Spleen (tissue), 11 donors: ENCODE measurements at regions not wholly inside any gene's neighbourhood (a gene's known extent, or its start where the extent isn't known, plus 50 kb on each side); places are given as distances from the start of the nearest gene placed in this dataset.

Experiments
- DNase-seq: peaks from one replicate; pipeline ENCODE4 v3.0.0-alpha.2; 2020
- H3K27ac ChIP-seq, 8 donors: fragments of 200-600 bp; sonication (generic) in 7 of 8; 1 replicate in 4 of 8; 2 replicates in 4 of 8; pipeline versions ENCODE4 v1.5.0 to v1.8.0; 2016 to 2021; ENCODE audit warnings: inconsistent platforms in 4 of 8, mild to moderate bottlenecking in 4 of 8, moderate library complexity in 1 of 8
- H3K27me3 ChIP-seq, 7 donors: fragments of 200-600 bp; sonication (generic) in 6 of 7; replicated peaks in 1 of 7; 1 replicate in 4 of 7; 2 replicates in 3 of 7; pipeline versions ENCODE4 v1.5.0 to v1.8.0; 2016 to 2021; ENCODE audit warnings: inconsistent platforms in 3 of 7, mild to moderate bottlenecking in 1 of 7
- H3K36me3 ChIP-seq, 6 donors: fragments of 200-600 bp; sonication (generic) in 5 of 6; 1 replicate in 4 of 6; 2 replicates in 2 of 6; pipeline versions ENCODE4 v1.5.0 to v1.8.0; 2016 to 2021; ENCODE audit warnings: inconsistent platforms in 2 of 6
- H3K4me1 ChIP-seq, 6 donors: fragments of 200-600 bp; sonication (generic) in 5 of 6; 1 replicate in 3 of 6; 2 replicates in 3 of 6; pipeline versions ENCODE4 v1.5.0 to v1.8.0; 2016 to 2021; ENCODE audit warnings: inconsistent platforms in 3 of 6
- H3K4me3 ChIP-seq, 8 donors: fragments of 200-600 bp; sonication (generic) in 7 of 8; 1 replicate in 4 of 8; 2 replicates in 4 of 8; pipeline versions ENCODE4 v1.5.0 to v1.8.0; 2016 to 2021; ENCODE audit warnings: inconsistent platforms in 4 of 8, mild to moderate bottlenecking in 4 of 8, moderate library complexity in 2 of 8
- H3K9me3 ChIP-seq, 8 donors: fragments of 200-600 bp; sonication (generic) in 7 of 8; 1 replicate in 4 of 8; 2 replicates in 4 of 8; pipeline versions ENCODE4 v1.5.0 to v1.8.0; 2016 to 2021; ENCODE audit warnings: inconsistent platforms in 4 of 8
- POLR2A ChIP-seq, 3 donors: fragments of 450-650 bp; IDR thresholded peaks; one replicate each; pipeline ENCODE4 v1.5.1; 2017; ENCODE audit warnings: antibody characterized with exemption in 3 of 3, mild to moderate bottlenecking in 1 of 3
- POLR2AphosphoS5 ChIP-seq, 3 donors: sonication (generic); formaldehyde crosslinking; IDR thresholded peaks; one replicate each; pipeline ENCODE4 v1.5.1; 2017; ENCODE audit warnings: antibody characterized with exemption in 3 of 3
- WGBS, 5 donors: extraction: QIAGEN DNeasy Blood & Tissue Kit in 3 of 5; methylation state at CpG; one replicate each; pipeline versions ENCODE4 v1.1.5 to v1.1.7; 2013 to 2018; 5-methylcytosine and 5-hydroxymethylcytosine counted together
- intact Hi-C: fragments of 100-400 bp; cut with DNase I; formaldehyde crosslinking; loops from one replicate; pipeline ENCODE4 v1.15.0; 2023; ENCODE audit warnings: low total_unique reads
- TF ChIP-seq, protein P1 (sequence below), 11 experiments: fragments of 200-600 bp in 7 of 11; fragments of 450-650 bp in 4 of 11; sonication (generic) in 4 of 11; IDR thresholded peaks in 8 of 11; conservative IDR thresholded peaks in 3 of 11; 1 replicate in 7 of 11; 2 replicates in 4 of 11; pipeline versions ENCODE4 v1.4.0 to v1.8.0; 2016 to 2021; ENCODE audit warnings: antibody characterized with exemption in 11 of 11, inconsistent platforms in 4 of 11, mild to moderate bottlenecking in 1 of 11
- donor health status: healthy with polysubstance abuse.
- donor health status: DM: no; HTN: no; CAD: no; lungs with moderate emphysema.
- donor health status: DM: no; HTN: no; CAD: no.
- donor health status: Bipolar disorder and iron deficiency.
- donor health status: healthy.
- donor health status: DM: no; HTN: no; CAD: no.
- donor health status: DM: yes; HTN: yes; CAD: no.

DNA sequence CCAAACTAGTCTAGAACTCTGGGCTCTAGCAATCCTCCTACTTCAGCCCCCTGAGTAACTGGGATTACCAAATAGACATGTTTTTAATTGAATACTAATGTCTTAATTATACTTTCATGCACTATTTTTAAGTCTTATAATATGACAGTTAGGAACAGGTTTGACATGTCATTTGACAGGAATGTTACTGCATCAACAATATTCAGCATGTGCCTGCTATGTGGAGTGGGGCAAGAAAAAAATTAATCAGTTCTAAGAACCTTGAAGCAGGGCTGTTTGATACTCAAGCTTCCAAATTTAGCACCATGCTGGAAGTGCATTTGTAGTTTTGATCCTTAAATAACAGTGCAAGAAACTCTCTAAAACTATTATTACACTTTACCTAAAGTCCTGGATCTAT is 265.3 kb downstream of the MZT1 start:
- DNase-seq: no peak
- Histone ChIP-seq H3K4me3 (no peak overlapping the region), H3K27me3 (no peaks in the 10 kb centered on the region), H3K27ac (no peak overlapping the region), H3K9me3 (no peaks in the 10 kb centered on the region), H3K36me3 (no peaks in the 10 kb centered on the region), H3K4me1 (no peaks in the 10 kb centered on the region)
- TF ChIP-seq POLR2A (IDR thresholded peaks at IDR 0.05) (no peak), POLR2AphosphoS5 (IDR thresholded peaks at IDR 0.05) (no peak)
- TF ChIP-seq, protein P1, sequence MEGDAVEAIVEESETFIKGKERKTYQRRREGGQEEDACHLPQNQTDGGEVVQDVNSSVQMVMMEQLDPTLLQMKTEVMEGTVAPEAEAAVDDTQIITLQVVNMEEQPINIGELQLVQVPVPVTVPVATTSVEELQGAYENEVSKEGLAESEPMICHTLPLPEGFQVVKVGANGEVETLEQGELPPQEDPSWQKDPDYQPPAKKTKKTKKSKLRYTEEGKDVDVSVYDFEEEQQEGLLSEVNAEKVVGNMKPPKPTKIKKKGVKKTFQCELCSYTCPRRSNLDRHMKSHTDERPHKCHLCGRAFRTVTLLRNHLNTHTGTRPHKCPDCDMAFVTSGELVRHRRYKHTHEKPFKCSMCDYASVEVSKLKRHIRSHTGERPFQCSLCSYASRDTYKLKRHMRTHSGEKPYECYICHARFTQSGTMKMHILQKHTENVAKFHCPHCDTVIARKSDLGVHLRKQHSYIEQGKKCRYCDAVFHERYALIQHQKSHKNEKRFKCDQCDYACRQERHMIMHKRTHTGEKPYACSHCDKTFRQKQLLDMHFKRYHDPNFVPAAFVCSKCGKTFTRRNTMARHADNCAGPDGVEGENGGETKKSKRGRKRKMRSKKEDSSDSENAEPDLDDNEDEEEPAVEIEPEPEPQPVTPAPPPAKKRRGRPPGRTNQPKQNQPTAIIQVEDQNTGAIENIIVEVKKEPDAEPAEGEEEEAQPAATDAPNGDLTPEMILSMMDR (IDR thresholded peaks at IDR 0.05 in 8 of 11, conservative IDR thresholded peaks at IDR 0.05 in 3 of 11): no peak
- intact Hi-C loops: no loop called here

DNA sequence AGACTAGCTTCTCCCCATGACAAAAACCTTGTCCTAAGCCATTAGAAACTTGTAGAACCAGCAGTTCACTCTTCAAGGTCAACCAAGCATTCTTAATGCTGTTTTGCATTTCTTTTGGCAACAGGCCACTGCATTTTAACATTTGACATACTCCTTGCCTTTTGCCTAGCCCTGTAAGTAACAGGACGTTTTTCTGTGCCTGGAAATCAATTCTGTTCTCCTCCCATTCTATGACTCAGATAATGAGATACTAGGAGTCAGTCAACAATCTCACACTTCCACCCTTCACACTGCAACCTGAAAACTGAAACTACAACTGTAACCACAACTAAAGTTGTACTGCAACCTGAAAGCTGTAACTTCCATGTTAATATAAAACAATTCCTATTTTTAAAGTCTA is 268.7 kb downstream of the MZT1 start:
- Histone ChIP-seq H3K27me3 (no peaks in the 10 kb centered on the region), H3K9me3 (no peaks in the 10 kb centered on the region), H3K36me3 (no peaks in the 10 kb centered on the region), H3K4me1 (no peaks in the 10 kb centered on the region), H3K27ac (no peak overlapping the region), H3K4me3 (no peak overlapping the region)
- TF ChIP-seq POLR2A (IDR thresholded peaks at IDR 0.05) (no peak), POLR2AphosphoS5 (IDR thresholded peaks at IDR 0.05) (no peak)
- TF ChIP-seq, protein P1 (IDR thresholded peaks at IDR 0.05 in 8 of 11, conservative IDR thresholded peaks at IDR 0.05 in 3 of 11): no peak
- DNase-seq: no peak
- 17 to 38% (median 34%) methylated on average over 1 of the region's 1 CpG for WGBS, 5 donors
- intact Hi-C loops: no loop called here

DNA sequence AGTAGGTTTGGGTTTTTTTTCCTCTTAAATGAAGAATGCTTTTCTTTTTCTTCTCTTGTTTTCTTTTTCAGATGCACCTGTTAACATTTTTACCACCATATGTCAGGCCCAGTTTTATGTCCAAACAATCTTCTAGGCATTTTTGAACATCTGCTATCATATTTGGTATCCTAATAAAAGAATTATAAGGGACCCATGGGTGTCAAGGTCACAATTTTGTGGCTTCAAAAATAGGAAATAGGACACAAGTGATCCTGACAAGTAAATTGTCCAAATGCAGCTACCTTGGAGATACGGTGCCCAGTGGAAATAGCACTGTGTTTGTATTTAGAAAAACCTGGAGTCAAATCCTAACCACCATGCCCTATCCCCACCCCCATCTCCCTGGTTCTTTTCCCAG is 270.3 kb downstream of the MZT1 start:
- Histone ChIP-seq H3K9me3 (no peaks in the 10 kb centered on the region), H3K27me3 (no peaks in the 10 kb centered on the region), H3K36me3 (no peaks in the 10 kb centered on the region), H3K4me1 (no peaks in the 10 kb centered on the region), H3K27ac (no peak overlapping the region), H3K4me3 (no peak overlapping the region)
- no peak for DNase-seq
- intact Hi-C loops: no loop called here
- WGBS, 5 donors: 67 to 88% (median 78%) methylated on average over 1 of the region's 1 CpG
- no peak for TF ChIP-seq POLR2AphosphoS5 (IDR thresholded peaks at IDR 0.05)
- TF ChIP-seq, protein P1 (IDR thresholded peaks at IDR 0.05 in 8 of 11, conservative IDR thresholded peaks at IDR 0.05 in 3 of 11): no peak

DNA sequence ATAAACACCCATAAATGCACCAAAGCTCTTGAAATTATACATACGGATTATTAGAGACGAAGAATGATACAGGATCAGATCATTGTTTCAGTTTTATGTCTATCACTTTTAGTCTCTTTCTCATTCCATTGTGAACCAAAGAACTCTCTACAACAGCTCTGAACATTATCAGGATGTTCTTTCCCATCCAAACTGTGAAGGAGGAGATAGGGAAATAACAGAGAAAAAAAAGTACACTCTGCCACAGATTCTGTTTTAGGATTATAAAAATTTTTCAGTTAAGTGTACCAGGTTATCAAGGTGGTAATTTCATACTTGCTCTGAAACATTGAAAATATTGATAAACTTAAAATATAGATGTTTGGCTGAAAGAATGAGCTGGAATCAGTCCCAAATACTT is 270.9 kb downstream of the MZT1 start:
- TF ChIP-seq POLR2A (IDR thresholded peaks at IDR 0.05) (no peak), POLR2AphosphoS5 (IDR thresholded peaks at IDR 0.05) (no peak)
- TF ChIP-seq, protein P1 (IDR thresholded peaks at IDR 0.05 in 8 of 11, conservative IDR thresholded peaks at IDR 0.05 in 3 of 11): no peak
- H3K9me3 ChIP-seq: no peaks in the 10 kb centered on the region
- no peak overlapping the region for H3K4me3 ChIP-seq
- H3K27ac ChIP-seq: no peak overlapping the region
- intact Hi-C loops: no loop called here
- no peak for DNase-seq
- WGBS, 5 donors: 62 to 94% (median 70%) methylated on average over 2 of the region's 2 CpGs
- no peaks in the 10 kb centered on the region for H3K36me3 ChIP-seq
- no peaks in the 10 kb centered on the region for H3K4me1 ChIP-seq
- H3K27me3 ChIP-seq: no peaks in the 10 kb centered on the region
